NCI-H1092 treated with DMSO at 0.1 percent for 48 hours (cell line): ENCODE measurements at regions not wholly inside any gene's neighbourhood (a gene's known extent, or its start where the extent isn't known, plus 50 kb on each side); places are given as distances from the start of the nearest gene placed in this dataset.
"Not testable (repeated sequence)": the region's sequence is repeated elsewhere in the genome, so short reads cannot be mapped to it uniquely, and the experiment has no call there.

Experiments
- DNase-seq: peaks from one replicate; lab custom pipeline; 2025; lab: John Stamatoyannopoulos, UW

DNA sequence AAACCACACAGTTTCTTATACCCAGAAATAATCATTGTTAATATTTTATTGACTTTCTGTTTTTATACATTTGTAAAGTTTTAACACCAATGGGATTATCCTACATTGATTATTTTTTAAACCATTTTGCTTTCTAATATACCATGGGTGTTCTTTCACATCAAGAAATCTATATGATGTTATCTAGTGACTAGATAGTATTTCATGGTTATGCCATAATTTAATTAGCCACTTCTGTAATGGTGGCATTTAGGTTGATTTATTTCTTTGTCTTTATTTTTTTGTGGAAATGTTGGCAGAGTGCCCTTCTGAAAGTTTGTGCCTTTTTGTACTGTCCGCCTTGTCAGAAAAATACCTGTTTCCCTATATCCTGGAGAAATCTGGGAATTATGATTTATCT lies 193.3 kb downstream of the CEP135 start:
- no peak for DNase-seq

DNA sequence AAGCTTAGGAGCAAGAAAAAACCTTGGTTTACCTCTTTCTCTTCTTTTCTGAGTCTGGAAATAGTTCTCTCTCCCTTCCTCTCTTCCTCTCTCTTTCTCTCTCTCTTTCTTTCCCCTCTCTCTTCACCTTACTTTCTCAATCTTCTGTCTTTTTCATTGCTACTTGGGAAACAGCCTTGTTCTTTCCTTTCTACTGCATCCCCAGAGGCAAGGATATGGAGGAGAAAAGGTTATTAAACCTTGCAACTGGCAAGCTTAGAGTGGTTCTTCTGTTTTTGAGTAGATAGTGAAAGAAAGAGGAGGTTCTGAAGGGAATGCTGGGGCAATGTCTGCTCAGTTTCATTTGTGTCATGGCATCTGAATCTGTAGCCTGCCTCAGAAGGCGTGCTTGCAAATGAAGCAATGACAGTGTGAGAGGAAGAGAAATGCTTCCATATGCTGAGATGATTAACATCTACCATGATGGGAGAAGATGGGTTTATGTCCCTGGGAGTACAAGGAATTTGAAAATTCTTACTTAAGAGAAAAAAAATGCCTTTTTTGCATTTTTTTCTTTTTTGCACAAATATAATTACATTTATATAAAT lies 190.6 kb downstream of the CEP135 start:
- DNase-seq = no peak

DNA sequence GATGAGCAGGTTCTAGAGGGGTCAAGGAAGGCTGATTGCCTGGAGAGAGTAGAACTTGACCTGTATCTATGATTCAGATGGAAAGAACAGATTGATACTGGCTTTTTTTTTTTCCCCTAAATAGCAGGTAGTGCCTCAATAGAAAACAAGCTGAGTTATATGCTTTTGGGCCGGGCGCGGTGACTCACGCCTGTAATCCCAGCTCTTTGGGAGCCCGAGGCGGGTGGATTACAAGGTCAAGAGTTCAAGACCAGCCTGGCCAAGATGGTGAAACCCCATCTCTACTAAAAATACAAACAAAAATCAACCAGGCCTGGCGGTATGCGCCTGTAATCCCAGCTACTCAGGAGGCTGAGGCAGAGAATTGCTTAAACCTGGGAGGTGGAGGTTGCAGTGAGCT lies 186.1 kb downstream of the CEP135 start:
- DNase-seq = not testable (repeated sequence)

DNA sequence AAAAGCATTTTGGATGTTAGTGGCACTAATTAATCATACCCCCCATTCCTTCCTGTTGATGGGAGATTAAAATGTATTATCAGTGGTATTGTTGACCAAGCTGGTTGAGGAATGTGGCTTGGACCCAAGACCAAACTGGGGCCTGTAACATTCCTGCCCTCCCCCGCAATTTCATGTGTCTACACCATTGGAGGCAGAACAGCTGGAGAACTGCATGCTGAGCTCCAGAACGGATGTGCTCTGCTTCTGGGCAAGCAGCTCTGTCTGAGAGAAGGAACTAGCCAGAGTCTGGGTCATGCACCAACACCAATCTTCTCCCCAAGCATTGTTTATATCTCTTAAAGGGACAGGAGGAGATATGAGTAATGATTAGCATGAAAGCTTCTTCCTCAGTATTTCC lies 185.5 kb downstream of the CEP135 start:
- DNase-seq = no peak

DNA sequence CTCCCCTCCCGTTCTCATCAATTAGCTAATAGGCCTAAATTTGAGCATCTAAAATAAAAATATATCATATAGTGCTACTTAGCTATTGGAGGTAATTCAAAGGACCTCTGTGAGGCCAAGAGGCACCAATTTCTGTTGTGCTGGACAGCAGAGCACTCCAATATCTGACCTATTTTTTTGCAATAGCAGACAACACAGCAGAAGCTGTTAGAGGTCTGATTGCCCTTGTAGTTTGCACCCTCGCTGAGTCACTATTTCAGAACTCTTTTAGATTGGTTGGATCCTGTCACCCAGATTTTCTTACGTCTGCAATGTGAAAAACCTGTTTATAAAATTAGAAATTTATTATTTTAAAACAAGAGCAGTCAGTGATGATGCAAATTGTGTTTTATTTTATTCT lies 184.1 kb downstream of the CEP135 start:
- no peak for DNase-seq

DNA sequence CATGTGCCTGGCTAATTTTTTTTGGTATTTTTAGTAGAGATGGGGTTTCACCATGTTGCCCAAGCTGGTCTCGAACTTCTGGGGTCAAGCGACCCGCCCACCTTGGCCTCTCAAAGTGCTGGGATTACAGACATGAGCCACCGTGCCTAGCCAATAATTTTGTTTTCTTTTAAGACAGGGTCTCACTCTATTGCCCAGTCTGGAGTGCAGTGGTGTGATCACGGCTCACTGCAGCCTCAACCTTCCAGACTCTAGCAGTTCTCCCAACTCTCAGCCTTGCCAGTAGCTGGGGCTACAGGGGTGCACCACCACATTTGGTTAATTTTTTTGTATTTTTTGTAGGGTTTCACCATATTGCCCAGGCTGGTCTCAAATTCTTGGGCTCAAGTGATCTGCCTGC lies 183.4 kb downstream of the CEP135 start:
- DNase-seq = not testable (repeated sequence)

DNA sequence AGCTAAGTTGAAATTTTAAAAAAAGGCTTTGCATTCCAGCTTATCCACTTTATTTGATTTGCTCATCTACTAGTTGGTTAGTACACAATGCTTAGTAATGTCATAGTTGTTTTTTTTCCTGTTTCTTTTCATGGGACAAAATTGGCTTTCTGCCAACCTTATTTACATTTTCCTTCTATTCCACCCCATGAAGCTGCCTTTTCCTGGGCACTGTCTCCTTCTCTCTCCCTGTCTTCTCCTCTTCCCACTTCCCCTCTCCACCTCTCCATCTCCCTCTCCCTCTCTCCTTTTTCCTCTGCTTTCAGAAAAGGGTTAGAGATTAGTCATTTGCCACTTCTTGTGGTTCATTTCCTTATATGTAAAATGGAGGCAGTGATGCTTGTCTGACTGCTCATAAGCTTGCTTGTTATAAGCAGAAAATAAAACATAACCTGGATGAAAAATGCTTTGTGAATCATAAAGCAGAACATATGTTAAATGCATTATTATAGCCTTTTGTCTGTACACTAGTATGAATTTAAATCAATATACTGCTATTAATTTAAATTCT lies 181.9 kb downstream of the CEP135 start:
- no peak for DNase-seq

DNA sequence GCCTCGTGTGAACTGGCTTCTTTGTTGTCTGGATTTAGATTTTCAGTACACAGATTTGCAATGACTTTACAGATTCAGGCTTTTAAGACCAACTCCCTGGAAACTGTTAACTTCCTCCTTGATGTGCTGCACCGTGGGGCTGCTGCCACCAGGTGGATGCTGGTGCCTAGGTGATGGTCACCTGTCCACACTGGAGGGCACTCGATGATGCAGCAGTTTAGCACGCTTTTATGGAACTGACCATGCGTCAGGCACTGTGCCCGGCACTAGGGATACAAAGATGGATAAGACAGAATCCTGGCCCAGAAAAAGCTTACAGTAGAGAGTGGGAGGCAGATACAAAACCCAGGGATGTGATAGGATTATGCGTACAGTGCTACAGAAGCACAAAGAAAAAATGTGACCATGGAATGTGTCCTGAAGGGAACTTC lies 180.7 kb downstream of the CEP135 start:
- DNase-seq = no peak

DNA sequence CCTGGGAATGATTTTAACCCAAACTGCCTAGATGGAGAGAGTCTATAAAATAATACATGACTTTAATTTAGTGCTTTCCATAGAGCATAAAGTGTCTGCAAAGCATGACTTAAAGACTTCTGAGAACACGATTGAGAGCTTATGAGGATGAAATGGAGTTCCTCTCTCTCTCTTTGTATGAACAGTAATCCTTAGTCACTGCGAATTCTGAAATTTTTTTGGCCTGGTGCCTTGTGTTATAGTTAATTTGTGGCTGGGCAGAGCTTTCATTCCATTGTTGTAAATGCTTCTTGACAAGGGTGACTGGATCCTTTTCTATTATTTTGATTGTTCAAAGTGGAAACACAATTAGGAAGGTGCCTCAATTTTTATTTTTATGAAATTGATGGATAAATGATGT lies 179.5 kb downstream of the CEP135 start:
- no peak for DNase-seq

DNA sequence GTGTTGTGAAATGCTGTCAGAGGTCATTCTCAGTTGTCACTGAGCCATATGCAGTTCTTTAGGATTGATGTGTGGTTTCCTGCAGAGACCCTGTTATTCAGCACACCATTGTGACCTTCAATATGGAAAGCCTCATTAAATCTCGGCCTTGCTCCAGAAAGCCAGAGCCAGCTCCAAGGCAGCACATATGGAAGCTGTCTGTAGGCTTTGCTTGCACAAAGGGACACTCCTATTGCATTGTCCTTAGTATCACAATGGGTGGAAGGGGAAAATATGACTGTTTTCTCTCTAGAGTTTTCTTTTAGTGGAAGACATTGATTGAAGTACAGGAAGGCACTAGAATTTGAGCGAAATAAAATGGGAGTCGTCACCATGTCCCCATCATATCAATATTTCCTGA lies 179.0 kb downstream of the CEP135 start:
- no peak for DNase-seq

DNA sequence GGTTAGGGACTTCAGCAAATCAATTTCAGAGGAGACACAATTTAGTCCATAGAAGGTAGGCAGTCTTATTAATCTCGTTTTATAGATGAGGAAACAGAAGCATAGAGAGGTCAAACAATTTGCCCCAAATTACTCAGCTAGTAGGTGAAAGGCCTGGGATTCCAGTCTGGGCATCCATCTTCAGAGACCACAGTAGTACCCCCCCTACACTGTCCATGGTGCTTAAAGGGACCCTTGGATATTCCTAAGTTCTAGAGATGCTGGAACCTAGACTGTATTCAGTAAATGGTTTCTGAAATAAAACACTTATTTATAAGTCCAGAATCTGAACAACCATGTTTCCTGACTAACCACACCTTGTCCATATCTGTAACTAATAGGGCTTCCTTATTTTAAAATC lies 174.8 kb downstream of the CEP135 start:
- no peak for DNase-seq

DNA sequence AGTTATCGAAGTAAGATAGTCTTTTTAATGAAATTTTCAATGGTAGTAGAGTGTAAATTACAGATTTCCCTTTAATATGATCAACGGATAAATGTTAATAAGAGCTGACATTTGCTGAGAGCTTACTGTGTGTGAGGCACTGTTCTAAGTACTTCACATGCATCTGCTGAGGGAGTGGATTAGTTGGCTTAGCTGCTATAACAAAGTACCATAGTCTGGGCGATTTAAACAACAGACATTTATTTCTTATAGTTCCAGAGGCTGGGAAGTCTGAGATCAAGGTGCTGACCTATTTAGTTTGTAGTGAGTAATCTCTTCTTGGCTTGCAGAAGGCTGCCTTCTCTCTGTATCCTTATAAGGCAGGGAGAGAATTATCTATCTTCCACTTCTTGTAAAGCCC lies 174.3 kb downstream of the CEP135 start:
- no peak for DNase-seq

DNA sequence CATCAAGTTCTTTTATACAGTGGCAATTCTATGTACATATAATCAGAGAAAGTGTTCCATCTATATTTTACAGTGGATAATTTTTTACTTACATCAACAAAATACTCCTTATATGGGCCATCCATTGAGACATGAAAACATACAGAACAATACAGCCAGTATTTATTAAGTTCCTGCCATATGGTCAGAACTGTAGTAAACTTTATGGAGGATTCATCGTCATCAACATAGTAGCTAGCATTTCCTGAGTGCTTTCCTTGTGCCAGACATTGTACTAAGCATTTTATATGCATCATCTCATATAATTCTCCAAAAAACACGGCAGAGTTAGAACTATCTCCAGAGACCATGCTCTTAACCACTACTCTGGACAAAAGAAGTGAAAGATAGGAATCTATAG lies 170.1 kb downstream of the CEP135 start:
- no peak for DNase-seq

DNA sequence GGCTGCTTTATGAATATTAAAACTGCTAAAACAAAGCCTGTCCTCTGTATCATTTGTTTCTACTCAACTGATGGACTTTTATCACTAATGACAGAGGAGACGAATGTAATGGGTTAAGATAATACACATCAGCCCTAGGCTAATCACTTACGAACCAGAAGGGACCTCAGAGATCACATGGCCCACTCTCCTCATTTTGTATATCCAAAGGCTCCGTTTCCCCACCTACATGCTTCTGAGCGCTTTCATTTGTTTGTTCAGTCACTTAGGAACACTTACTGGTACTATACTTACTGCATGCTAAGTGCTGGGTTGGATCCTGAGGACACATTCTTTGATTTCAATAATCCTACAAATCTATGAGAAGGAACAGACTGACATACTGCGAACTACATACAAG lies 169.3 kb downstream of the CEP135 start:
- no peak for DNase-seq

DNA sequence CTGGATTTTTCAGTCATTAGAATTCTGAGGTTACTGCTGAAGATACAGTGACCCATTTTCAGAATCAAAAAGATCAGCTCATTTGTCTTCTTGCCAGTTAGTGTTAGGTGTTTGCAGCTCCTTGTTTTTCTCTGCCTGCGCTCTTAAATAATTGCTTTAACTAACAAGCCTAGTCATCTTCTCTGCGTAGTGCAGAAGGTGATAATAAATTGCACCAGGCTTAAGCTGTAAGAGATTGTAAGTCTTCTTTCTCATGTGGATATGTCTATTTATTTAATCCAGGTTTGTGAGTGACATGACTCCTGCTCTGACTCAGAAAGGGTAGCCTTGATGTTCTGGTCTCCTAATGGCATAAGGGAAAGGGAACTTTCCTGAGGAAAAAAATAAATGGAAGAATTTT lies 167.2 kb downstream of the CEP135 start:
- DNase-seq = no peak

DNA sequence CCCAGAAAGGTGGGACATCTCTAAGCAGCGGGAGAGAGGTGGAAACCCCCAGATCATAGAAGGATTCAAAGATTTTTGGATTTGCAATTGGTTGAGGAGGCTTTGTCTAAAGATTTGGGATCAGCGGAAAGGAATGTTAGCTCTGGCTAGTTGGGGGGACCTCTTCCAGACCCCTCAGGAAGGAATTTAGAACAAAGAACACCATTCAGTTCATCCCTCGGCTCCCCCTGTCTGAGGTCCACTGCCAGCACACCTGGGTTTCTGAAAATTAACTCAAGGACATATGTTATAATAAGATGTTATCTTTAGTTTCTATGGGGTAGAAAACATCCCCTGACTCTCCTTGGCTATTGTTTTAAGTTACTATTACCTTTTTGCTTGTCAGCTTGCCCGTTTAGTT lies 163.6 kb downstream of the CEP135 start:
- DNase-seq = no peak

DNA sequence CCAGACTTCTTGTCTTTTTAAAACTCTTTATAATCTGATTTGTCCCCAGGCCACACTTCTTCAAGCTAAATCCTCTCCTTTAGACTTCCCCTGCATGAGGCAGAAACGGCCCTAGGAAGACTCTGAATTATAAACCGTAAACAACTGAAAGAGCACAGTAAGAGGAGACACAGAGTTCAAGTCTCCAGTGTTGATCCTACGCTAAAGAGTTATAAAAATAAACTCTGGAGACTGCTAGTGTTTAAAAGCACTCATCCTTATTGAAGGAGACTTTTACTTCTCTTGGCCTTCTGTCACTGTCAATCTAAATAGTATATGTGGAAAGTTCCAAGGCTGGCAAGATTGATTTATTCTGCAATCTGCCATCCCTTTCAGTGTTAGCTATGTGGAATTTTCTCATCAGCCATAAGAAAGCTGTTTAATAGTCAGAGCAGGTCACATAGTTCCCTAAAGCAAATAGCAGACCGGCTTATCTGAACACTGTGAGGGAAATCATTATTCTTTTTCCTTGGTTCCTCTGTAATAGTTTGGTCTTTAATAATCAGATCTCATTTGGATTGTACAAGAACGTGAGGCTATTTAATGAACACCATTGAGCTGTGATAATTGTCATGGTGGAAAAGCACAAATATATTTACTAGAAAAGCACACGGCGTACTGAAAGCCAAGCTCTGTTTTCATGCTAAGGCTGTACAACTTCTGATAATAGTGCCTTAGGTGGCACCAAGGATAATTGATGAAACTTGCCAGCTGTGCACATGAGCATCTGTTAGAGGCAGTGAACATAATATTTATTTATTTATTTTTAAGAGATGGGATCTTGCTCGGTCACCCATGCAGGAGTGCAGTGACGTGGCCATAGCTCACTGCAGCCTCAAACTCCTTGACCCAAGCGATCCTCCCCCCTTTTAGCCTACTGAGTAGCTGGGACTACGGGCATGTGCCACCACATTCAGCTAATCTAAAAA lies 157.7 kb downstream of the CEP135 start:
- no peak for DNase-seq

DNA sequence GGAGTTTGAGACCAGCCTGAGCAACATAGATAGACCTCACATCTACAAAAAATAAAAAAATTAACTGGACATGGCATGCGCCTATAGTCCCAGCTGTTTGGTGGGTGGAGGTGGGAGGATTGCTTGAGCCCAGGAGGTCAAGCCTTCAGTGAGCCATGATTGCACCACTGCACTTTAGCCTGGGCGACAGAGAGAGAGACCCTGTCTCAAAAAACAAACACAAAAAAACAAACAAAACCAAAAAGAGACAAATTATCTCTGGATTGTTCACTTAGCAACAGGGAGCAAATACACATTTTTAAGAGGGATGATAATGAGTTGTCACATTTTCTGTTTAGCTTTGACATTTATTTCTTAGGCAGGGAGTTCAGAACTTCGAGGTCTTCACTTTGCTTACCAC lies 155.4 kb downstream of the CEP135 start:
- DNase-seq = no peak

DNA sequence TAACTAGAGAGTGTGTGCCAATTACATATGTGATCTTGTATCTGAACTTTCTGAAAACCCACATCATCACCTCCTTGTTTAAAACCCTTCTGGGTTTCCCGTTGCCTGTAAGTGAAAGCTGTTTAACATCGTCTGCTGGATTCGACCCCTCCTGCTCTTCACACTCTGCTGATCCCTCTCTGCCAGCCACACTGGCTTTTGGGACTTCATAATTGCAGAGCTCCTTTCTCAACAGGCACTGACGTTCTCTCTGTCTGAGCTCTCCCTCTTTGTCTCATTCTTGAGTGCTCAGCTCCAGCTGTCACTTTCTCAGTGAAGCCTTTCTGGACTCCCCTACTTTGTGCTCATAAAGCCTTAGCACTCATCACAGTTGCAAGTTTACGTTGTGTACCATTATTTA lies 153.9 kb downstream of the CEP135 start:
- peak; percentile 3 for DNase-seq

DNA sequence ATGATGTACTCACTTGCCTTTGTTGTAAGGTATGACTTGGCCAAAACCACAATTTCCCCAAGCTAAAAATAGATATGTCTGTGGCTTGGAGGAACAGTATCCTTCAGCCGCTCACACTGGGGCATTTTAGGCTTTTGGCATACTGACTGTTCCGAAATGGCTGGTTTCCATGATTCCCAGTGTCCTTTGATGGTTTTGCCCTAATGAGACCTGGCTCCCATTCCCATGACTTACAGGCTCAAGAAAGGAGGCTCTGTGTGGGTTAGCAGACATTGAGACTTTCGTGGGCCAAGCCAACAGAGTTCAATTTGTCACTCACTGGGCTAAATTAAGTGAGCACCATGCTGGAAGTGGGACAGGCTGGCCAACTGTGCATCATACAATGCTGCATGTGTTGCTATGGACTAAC lies 150.6 kb downstream of the CEP135 start:
- no peak for DNase-seq

DNA sequence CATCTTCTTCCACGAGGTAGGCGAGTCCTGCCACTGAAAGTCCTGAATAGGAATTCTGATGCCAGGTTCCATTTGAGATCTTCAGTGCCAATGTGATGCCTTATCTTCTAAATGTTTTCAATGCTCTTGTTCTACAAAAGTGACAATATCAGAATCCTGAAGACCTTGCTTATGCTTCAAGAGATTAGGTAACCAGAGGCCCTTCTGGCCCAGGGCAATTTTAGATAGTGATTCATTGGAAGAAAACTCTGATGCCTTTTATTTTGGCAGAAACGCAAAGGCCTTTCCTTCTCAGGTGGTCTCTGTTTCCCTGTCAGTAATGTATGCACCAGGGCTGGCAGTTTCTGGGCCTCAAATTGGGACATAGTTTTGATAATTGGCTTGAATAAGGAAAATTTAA lies 144.8 kb downstream of the CEP135 start:
- DNase-seq = no peak

DNA sequence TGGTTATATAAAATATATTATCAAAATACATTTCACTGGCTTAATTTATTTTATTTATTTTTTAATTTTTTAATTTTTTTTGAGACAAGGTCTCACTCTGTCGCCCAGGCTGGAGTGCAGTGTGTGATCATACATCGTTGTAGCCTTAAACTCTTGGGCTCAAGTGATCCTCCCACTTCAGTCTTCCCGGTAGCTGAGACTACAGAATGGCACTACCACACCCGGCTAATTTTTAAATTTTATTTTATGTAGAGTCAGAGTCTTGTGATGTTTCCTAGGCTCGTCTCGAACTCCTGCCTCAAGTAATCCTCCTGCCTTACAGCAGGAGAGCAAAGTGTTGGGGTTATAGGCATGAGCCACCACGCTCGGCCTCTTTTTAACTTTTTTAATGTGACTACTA lies 143.8 kb downstream of the CEP135 start:
- no peak for DNase-seq

DNA sequence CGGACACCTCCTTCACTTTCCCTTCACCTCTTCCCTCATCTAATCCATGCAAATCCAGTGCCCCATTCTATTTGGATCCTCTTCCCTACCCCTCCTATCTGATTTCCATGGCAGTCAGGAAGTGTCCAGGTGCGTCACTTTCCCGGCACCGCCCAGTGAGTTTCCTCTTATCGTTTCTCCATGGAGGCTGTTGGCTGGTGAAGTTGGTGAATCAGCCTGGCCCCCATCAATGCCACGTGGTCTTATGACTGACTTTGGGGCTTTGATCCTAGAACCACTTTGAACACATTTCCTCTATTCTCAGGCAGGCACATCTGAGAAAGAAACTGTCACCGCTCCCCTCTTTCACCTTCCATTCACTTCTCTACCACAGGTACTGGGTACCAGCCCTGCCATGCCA lies 137.8 kb downstream of the CEP135 start:
- DNase-seq = no peak
